NCI-H1048 (cell line): ENCODE measurements at regions not wholly inside any gene's neighbourhood (a gene's known extent, or its start where the extent isn't known, plus 50 kb on each side); places are given as distances from the start of the nearest gene placed in this dataset.
"Not testable (repeated sequence)": the region's sequence is repeated elsewhere in the genome, so short reads cannot be mapped to it uniquely, and the experiment has no call there.

Experiments
- DNase-seq: peaks from one replicate; lab custom pipeline; 2025; lab: John Stamatoyannopoulos, UW

DNA sequence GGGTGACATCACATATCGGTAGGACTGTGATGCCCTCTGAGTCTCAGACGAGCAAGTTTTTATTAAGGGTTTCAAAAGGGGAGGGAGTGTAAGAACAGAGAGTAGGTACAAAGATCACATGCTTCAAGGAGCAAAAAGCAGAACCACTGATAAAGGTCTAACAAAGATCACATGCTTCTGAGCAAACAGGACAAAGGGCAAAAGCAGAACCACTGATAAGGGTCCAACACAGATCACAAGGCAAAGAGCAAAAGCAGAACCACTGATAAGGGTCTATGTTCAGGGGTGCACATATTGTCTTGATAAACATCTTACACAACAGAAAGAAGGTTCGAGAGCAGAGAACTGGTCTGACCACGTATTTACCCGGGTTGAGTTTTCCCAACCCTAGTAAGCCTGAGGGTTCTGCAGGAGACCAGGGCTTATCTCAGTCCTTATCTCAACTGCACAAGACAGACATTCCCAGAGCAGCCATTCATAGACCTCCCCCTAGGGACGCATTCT, 604.2 kb upstream of the GYPC start:
- not testable (repeated sequence) for DNase-seq

DNA sequence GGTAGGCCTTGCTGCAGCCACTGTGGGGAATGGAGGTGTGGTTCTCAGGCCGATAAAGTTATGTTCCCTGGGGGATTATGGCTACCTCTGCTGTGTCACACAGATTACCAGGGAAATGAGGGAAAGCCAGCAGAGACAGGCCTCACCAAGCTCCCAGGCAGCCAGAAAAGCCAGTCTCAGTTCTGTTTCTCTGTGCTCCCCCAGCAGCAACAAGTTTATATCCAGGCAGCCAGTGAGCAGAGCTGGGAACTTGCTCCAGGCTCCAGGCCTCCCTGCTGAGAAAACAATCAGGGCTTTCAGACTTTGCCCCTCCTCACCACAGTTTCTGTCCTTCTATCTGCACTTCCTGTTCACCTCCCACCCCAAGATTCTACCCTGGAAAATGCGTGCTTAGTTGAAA, 596.6 kb upstream of the GYPC start:
- DNase-seq, result no peak

DNA sequence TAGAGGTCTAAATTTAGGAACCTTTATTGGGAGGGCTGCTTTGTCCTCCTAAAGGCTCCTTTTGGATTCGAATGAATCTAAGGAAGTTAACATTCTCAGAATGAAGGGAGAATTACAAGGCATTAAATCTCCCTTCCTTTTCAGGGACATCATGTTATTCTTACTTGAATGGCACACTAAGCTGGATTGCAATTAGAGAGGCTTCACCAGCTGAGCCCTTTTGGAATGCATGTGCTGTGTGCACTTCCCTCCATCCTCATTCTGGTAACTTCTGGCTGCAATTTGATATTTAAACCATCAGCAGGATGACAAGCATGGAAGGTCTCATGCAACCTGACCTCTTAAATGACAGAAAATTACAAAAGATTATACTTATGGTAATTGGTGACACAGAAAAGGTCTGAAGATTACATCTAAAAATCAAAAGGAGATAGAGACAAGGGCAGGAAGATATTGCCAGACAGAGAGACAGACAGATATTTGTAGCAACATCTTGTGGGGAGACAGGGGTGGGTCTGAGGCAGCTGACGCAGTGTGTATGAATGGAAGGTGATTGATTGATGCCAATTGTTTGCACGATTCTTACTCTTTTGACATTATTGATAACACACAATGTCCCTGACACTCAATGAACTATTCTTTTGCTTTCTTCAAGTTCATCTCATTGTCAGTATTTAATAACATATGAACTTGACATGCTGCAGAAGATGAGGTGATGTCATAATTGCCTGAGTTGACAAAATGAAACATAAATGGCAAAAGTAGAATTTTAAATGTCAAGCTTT, 570.8 kb upstream of the GYPC start:
- DNase-seq, result no peak

DNA sequence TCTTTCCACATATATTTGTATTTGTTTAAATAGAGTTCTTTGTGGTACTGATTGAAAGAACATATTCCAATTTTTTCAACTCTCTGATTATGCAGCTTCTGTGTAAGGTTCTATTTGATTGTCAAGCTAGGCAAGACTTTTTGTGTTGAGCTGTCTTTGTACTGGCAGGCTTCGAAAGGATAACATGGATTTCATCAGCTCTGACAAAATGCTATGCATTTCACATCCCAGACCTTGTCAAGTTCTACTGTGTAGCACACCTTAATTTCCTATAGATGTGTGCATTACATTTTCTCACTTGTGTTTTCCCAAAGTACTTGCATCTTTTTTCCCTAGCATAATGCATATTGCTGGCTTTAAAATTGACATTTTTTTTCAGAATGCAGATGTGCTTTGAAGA, 555.0 kb upstream of the GYPC start:
- DNase-seq, result no peak

DNA sequence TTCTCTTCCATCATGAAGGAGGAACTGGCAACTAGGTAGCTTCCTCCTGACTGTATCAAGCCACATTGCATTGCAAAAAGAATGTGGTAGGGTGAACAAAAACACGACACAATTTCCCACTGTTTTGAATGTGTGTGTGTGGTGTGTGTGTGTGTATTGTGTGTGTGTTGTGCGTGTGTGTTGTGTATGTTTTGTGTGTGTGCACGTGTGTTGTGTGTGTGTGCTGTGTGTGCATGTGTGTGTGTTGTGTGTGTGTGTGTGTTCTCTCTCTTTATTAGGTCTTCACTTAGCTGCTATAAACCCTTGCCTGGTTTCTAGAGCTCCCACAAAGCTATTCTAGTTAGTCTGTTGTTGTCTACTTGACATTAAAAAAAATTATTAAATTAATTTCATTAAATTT, 550.0 kb upstream of the GYPC start:
- no peak for DNase-seq

DNA sequence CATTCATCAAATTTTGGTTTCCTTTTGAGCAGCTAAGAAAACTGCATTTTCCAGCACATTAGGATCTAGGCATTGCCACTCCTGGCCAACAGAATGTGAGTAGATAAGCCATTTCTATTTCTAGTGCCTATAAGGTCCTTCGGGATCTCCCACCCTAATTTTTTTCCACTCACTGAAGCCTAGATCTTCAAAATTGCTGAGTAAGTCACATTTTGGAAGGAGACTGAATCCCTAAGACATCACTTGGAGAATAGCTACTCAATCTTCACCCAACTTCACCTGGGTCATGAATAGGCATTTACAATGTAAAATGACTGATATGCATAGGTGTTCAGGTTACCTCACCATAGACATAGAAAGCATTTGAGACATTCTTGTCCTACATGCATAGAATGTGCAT, 548.1 kb upstream of the GYPC start:
- DNase-seq, result no peak

DNA sequence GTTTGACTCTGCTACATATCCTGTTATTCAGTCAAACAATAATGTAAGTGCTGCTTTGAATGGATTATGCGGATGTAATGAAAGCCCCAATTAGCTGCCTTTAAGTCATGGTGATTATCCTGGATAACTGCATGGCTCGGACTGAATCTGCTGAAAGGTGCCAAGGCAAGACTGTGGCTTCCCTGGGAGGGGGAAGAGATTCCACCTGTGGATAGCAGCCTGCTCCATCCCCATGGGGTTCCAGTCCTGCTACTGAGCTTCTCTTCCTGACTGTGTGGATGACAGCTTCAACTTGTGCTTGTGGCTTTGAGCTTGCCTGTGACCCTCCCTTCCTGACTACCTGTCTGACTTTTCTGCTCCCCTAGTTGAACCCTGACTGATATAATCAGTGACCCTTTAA, 540.0 kb upstream of the GYPC start:
- DNase-seq, result no peak

DNA sequence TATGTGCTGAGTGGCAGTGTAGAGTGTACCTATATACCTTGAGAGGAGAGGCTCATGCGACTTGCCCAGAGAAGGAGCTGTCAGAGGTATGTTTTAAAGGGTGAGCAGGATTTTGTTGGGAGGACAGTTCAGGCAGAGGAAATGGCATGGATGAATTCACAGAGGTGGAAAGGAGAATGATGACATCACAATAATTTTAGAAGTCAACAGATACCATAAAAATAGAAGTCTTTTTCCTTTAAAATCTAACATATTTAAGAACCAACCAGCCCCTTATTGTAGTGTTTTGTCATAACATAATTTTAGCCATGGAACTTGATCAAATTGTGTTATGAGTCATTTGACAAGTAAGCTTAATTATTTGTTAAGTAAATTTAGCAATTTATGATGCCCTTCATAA, 538.1 kb upstream of the GYPC start:
- DNase-seq, result no peak

DNA sequence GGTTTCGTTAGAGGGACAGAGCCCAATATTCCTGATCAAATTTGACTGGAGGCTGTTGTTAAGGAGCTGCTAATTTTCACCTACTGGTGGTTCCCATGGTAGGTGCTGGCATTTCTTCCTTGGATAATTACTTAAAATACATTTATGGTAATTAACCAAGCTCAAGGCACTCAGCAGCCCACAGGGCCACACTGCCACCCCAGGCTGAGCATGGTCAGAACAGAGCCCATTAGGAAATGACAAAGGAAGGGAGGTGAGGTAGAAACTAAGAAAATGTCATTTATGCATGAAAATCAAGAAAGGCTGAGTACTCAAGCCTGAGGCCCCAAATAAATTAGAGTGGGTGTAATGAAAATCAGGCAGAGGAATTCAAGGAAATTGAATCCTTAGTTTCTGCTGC, 510.2 kb upstream of the GYPC start:
- no peak for DNase-seq

DNA sequence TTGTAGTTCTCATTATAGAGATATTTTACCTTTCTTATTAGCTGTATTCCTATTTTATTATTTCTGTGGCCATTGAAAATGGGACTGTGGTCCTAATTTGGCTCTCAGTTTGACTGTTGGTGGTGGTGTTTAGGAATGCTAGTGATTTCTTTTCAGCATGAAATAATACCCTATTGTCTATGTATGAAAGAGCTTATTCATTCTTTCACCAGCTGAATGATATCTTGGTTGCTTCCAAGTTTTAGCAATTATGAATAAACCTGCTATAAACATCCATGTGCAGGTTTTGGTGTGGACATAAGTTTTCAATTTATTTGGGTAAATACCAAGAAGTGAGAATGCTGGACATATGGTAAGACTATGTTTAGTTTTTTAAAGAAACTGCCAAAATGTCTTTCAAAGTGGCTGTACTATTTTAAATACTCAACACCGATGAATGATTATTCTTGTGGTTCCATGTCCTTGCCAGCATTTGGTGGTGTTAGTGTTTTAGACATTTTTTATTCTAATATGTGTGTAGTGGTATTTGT, 501.6 kb upstream of the GYPC start:
- DNase-seq, result no peak

DNA sequence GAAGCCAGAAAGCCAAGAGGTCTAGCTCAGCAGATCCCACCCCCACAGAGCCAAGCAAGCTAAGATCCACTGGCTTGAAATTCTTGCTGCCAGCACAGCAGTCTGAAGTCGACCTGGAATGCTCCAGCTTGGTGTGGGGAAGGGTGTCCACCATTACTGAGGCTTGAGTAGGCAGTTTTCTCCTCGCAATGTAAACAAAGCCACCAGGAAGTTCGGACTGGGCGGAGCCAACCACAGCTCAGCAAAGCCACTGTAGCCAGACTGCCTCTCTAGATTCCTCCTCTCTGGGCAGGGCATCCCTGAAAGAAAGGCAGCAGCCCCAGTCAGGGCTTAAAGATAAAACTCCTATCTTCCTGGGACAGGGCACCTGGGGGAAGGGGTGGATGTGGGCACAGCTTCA, 495.0 kb upstream of the GYPC start:
- DNase-seq, result not testable (repeated sequence)

DNA sequence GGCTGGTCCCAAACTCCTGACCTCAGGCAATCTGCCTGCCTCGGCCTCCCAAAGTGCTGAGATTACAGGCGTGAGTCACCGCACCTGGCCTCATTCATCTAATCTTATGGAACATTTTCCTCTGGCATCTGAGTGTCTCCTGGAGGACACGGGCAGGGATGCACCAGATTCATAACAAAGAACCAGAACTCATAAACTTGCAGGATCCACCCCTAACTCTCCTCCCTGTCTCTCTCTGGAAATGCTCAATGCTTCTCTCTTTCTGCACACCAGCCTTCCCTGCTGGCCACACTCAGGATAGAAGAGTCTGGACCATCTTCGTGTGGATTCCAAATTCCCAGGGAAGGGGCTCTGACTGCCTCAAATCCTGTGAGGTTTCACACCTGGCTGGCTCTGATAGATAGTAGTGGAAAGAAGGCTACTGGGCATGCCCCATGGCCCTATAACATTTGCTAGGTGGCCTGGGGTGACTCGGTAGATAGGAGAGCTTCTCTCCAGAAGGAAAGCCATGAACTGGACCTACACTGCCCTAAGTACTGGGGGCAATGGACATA, 483.2 kb upstream of the GYPC start:
- DNase-seq, result no peak

DNA sequence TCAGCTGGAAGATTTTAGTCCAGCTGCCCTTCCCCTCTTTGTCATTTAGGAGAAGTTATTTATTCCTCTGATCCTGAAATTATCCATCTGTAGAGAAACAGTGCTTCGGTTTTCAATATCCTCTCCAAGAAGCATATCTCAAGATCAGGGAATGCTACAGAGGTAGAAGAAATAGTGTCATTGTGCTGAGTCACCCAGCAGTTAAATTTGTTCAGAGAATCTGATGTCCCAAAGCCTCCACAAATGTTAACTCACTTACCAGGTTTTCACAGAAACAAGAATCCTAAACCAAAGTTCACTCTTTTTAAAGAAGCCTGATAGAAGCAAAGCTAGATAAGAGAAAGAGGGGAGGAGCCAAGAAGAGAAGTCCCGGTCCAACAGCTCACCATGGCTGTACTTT, 480.7 kb upstream of the GYPC start:
- DNase-seq, result no peak

DNA sequence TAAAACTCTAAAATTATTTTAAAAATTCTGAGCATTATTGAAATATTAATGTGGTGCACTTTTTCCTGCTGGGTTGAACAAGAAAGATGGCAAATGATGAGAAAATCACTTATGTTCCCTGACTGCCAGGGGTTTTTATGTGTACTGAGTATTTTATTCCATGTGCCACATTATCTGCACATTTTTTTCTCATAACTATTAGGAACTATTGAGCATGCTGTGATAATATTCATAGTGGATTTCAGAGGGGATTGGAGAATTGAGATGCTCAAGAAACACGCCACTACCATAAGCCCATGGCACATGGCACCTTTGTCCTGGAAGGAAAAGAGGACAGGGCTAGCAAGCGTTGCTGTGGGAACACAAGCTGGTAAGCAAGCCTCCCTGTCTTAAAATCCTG, 478.5 kb upstream of the GYPC start:
- DNase-seq, result no peak

DNA sequence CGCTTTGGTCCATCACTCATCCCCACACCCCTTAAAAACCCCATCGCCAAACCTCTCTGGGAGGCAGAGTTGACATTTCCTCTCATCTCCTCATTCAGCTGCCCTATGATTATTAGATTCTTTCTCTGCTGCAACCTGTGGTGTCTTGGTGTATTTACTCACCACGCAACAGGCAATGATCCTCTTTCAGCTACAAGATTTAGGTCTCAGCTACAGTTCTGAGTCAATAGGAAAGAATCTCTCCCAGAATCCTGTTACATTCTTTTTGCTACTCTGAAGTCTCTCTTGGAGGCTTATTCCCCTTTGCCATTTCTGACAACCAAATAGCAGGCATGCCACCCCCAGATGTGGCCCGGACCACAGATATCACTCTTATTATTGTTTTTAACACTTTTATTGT, 468.3 kb upstream of the GYPC start:
- DNase-seq, result no peak

DNA sequence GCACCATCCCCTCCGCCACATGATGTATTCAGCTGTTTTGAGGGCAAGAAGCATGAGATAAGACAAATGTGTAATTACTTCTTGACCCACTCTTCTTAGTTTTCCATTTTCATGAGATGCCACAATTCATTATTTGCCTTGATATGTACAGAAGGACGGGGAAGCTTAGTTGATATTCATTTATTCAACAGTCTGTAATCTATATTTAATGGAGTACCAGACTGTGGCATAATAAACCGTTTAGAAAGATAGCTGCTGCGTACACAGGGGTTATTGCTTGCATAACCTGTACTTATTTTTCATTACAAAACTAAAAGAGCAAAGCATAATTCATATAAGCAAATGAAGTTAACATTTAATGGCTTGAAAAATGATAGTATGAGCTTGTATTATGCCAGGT, 466.4 kb upstream of the GYPC start:
- no peak for DNase-seq

DNA sequence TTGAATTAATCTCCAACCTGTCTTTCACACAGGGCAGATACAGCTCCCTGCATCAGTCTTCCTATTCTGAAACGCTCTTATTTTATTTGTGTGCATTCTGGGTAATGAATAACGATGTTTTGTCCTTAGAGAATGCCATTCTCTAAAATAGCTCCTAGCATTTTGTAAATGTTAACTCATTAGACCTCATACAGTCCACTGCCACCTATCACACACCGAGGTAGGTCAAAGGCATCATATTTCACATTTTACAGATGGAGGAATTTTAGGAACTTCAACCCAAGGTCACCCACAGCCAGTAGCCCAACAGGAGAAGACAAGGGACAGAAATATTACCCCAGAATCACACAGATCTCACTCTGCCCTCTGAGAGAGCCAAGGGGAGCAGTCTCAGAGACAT, 455.4 kb upstream of the GYPC start:
- no peak for DNase-seq

DNA sequence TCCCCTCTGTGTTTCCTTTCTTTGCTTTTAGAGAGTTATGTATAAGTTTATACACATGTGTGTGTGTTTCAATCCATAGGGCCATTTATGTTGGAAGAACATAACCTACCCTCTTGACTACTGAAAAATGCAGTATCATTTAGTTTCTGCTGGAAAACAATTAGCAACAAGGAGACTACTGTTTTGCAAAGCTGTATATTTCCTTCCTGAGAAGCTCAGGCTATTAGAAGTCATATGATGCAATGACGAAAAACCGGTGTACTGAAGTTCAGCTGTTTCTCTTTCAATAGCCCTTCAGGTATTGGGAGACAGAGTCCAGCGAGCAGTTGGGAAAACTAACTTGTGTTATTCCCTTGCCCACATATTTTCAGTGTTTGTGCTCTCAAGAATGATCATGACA, 447.7 kb upstream of the GYPC start:
- DNase-seq, result no peak

DNA sequence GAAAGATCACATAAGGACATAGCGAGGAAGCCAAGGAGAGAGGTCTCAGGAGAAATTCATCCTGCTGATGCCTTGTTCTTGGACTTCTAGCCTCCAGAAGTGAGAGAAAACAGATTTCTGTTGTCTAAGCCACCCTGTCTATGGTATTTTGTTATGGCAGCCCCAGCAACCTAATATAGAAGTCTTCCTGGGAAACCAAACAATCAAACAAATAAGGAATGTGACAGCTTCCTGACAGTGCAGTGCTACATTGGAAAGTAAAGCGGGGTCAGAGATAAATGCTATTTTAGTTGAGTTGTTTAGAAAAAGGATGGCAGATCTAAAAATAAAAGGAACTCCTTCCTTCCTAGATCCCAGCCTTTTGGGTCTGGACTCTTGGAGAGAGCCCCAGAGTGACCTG, 443.2 kb upstream of the GYPC start:
- no peak for DNase-seq

DNA sequence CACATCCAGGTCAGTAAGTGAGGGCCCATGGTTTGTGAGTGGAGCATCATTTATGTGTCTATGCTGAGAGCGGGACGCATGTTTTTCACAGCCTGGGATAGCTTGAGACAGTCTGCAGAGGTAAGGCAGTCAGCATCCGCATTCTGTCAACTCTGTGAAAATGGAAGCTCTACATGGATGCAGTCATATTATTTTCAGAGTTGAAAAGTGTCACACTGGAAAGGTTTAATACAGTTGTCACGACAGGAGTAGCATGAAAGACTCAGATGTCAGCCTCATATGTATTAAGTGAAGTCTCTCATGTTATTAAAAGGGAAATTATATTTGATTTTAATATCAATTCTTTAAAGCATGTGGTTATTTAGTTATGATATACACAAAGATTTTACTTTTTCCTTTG, 436.9 kb upstream of the GYPC start:
- no peak for DNase-seq

DNA sequence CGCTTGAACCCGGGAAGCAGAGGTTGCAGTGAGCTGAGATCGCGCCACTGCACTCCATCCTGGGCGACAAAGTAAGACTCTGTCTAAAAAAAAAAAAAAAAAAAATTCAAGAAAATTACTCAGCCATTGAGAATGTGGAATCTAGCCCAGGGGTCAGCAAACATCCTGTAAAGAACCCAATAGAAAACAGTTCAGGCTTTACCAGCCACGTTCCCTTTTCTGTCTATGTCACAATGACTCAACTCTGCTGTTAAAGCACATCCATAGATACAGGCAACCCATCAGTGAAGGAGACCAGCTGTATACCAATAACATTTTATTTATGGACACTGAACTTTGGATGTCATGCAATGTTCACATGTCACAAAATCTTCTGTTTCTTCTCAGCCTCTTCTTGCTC, 435.6 kb upstream of the GYPC start:
- no peak for DNase-seq

DNA sequence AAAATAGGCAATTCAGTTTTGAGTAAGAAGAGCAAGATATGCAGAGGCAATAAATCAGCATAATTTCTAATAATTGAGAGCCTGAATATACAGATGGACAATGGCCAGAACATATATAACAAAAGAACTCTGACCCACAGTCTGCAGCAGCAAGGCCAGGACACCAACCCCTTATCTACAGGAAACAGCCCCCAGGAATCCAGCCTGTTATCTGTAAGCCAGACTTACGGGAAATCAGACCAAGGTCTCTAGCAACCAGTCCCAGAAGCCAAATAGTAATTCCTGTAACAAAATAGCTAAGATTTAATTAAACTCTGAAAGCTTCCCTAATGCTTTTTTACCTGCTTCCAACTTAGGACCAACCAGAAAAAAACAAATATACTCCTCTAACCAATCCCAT, 434.5 kb upstream of the GYPC start:
- DNase-seq, result no peak

DNA sequence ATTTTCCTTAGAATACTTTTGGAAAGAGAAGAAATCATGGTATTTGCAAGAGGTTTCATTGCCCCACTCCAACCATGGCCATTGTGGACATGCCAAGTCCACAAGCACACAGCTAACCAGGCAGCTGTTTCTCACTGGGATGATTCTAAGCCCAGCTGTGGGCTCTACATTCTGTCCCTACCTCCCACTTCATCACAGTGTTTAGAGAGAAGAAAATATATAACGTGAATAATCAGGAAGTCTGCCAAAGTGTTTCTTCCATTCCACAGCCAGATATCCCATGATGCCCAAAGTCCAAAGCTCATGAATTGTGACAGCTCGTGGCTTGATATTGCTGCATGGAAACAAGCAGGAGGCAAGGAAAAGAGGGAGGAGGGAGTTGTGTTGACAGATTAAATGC, 433.7 kb upstream of the GYPC start:
- no peak for DNase-seq

DNA sequence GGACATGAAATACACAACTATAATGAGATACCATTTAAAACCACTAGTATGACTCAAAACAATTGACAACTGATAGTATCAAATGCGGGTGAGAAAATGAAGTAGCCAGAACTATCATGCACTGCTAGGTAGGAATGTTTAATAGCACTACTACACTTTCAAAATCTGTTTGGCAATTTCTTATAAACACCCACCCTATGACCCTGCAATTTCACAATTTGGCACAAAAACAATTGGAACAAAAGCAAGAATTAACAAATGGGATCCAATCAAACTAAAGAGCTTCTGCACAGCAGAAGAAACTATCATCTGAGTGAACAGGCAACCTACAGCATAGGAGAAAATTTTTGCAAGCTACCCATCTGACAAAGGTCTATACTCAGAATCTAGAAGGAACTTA, 431.2 kb upstream of the GYPC start:
- DNase-seq, result no peak
